ENCODE measurements at regions not wholly inside any gene's neighbourhood (a gene's known extent, or its start where the extent isn't known, plus 50 kb on each side); places are given as distances from the start of the nearest gene placed in this dataset.
"Not testable (repeated sequence)": the region's sequence is repeated elsewhere in the genome, so short reads cannot be mapped to it uniquely, and the experiment has no call there.

- no peak for DNase-seq (ENCODE audit: low read depth)
- no peak for TF ChIP-seq CTCF (conservative IDR thresholded peaks at IDR 0.05; ENCODE audit: control insufficient read depth, insufficient read depth, low read depth, low read length)
Measured at GRCh38 chr5:50343715-50344114, 97.4 kb downstream of the EMB start.

GRCh38 chr5:50340757-50341156 is 100.3 kb downstream of the EMB start:
- DNase-seq (ENCODE audit: low read depth): no peak
- TF ChIP-seq CTCF (conservative IDR thresholded peaks at IDR 0.05; ENCODE audit: control insufficient read depth, insufficient read depth, low read depth, low read length): no peak

More at GRCh38 chr5:50343715-50344114, 97.4 kb downstream of the EMB start:
- H3K4me3 ChIP-seq (ENCODE audit: control insufficient read depth, low read depth, low read length): no peak overlapping the region

GRCh38 chr5:50330633-50331032 is 110.5 kb downstream of the EMB start:
- not testable (repeated sequence) for DNase-seq (ENCODE audit: low read depth); H3K4me3 ChIP-seq (ENCODE audit: control insufficient read depth, low read depth, low read length)

More at GRCh38 chr5:50340757-50341156, 100.3 kb downstream of the EMB start:
- H3K4me3 ChIP-seq (ENCODE audit: control insufficient read depth, low read depth, low read length): no peak overlapping the region

- DNase-seq (ENCODE audit: low read depth): no peak
- H3K4me3 ChIP-seq (ENCODE audit: control insufficient read depth, low read depth, low read length): no peak overlapping the region
- TF ChIP-seq CTCF (conservative IDR thresholded peaks at IDR 0.05; ENCODE audit: control insufficient read depth, insufficient read depth, low read depth, low read length): no peak
Measured at GRCh38 chr5:50328193-50328729, 112.8 kb downstream of the EMB start.

- DNase-seq (ENCODE audit: low read depth): peak; percentile 31
- no peak overlapping the region for H3K4me3 ChIP-seq (ENCODE audit: control insufficient read depth, low read depth, low read length)
- peak; percentile 64 for TF ChIP-seq CTCF (conservative IDR thresholded peaks at IDR 0.05; ENCODE audit: control insufficient read depth, insufficient read depth, low read depth, low read length)
Measured at GRCh38 chr5:50325237-50325832, 115.8 kb downstream of the EMB start.

- DNase-seq (ENCODE audit: low read depth): no peak
- peak; percentile 1 for TF ChIP-seq CTCF (conservative IDR thresholded peaks at IDR 0.05; ENCODE audit: control insufficient read depth, insufficient read depth, low read depth, low read length)
- no peak overlapping the region for H3K4me3 ChIP-seq (ENCODE audit: control insufficient read depth, low read depth, low read length)
Measured at GRCh38 chr5:50320131-50320749, 120.8 kb downstream of the EMB start.

GRCh38 chr5:50318220-50318619 is 122.9 kb downstream of the EMB start:
- DNase-seq (ENCODE audit: low read depth): no peak
- H3K4me3 ChIP-seq (ENCODE audit: control insufficient read depth, low read depth, low read length): no peak overlapping the region
- TF ChIP-seq CTCF (conservative IDR thresholded peaks at IDR 0.05; ENCODE audit: control insufficient read depth, insufficient read depth, low read depth, low read length): no peak

- DNase-seq (ENCODE audit: low read depth); H3K4me3 ChIP-seq (ENCODE audit: control insufficient read depth, low read depth, low read length): not testable (repeated sequence)
Measured at GRCh38 chr5:50306488-50306887, 134.6 kb downstream of the EMB start.

Data from fibroblast of mammary gland (primary cell).